Activated CD8-positive, alpha-beta memory T cell treated with anti-CD3 and anti-CD28 coated beads for 48 hours (primary cell): ENCODE measurements at regions not wholly inside any gene's neighbourhood (a gene's known extent, or its start where the extent isn't known, plus 50 kb on each side); places are given as distances from the start of the nearest gene placed in this dataset.
"Not testable (repeated sequence)": the region's sequence is repeated elsewhere in the genome, so short reads cannot be mapped to it uniquely, and the experiment has no call there.

Experiments
- DNase-seq, 3 experiments: peaks; one replicate each; pipeline ENCODE4 v3.0.0-alpha.2; 2020; ENCODE audit warnings: low read depth in 2 of 3, low spot score in 2 of 3

DNA sequence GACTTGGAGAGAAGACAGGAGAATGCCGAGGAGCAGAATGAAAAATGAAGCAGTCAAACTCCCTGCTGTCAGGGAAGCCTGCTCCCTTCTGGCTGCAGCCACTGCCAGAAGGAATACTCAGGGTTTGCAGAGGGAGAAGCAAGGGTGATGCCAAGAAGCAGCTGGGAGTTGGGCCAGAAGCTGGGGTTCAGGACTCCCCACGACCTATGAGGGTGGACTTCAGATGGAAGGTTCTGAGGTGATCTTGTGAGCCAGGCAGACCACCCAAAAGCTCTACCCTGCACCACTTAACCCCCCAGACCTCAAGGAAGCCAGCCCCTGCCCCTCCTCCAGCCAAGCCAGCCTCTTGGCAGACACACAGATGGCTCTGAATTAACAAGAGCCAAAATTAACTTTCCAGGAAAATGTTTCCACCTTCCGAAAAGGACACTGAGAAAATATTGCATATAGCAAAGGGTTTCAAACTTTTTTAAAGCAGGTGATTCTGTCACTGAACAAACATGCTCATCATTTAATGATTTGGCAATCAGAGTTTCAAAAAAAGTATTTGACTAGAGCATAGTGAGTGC lies 126.0 kb upstream of the ERCC4 start:
- DNase-seq = no peak

DNA sequence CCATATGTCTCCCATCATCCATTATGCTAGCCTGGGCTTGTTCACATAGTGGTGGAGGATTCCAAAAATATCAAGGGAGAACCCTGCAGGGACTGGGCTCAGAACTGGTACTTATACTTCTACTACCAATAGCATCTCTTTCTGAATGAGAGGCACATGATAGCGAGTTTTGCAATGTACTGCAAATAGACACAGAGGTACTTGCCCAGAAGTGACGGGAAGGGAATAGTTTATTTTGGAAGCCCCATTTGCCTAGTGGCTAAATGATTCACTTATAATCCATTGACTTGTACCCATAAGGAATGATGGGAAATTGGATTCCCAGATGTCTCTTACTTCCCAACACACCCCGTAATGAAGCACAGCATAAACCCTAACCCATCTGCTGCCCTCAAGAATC lies 124.8 kb upstream of the ERCC4 start:
- DNase-seq = no peak

DNA sequence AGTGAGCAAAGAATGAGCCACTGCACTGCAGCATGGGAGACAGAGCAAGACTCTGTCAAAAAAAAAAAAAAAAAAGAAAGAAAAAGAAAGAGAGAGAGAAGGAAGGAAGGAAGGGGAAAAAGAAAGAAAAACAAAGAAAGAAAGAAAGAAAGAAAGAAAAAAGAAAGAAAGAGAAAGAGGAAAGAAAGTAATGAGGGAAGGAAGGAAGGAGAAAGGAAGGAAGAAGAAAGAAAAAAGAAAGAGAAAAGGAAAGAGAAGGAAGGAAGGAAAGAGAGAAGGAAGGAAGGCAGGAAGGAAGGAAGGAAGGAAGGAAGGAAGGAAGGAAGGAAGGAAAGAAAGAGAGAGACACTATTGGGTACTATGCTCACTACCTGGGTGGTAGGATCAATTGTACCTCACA lies 122.2 kb upstream of the ERCC4 start:
- DNase-seq = no peak

DNA sequence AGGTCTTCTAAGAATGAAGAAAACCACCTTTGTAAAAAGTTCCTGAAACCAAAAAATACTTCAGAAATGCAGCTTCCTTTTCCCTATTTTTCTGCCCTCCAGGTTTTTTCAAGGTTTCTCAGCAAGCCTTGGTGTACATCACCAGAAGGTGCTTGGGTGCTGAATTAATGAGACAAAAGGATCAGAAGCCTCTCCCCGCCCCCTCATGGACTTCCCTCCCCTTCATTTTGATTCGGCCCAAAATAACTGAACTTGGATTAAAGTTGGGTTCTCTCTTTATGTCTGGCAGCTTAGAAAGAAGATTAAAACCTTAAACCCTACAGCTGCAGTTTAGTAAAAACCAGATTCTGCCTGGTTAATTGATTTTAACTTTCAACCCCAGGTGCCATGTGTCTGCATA lies 121.7 kb upstream of the ERCC4 start:
- no peak for DNase-seq

DNA sequence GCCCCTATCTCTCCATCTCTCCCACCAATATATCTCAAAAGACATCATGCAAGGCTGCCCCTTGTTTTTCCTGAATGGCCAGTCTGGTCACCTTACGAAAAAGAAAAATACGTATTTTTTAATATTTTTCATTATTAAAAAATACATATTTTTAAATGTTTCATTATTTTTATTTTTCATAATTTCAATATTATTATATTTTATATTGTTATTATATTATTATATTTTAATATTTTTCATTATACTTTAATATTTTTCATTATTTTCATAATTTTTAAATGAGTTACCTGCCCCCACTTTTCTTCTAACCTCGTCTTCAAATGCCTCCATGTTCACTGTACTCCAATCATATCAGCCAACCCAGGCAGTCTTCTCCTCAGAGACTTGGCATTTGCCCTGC lies 116.0 kb upstream of the ERCC4 start:
- no peak for DNase-seq

DNA sequence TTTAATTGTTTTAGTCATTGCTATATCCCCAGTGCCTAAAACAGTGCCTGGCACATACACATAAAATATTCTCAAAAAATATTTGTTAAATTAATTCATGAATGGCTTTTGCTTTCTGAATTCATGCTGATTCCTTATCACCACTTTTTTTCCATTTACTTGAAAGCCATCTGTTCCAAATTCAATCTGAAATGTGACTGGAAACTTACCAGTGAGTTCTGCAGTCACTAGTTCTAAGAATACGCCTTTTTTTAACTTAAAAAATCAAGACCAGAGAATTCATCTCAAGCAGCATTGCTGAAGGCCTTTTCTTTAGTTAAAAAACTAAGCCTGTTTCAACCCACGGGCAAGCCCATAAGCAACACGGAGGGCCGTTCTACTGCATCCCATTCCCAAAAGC lies 114.0 kb upstream of the ERCC4 start:
- DNase-seq = no peak

DNA sequence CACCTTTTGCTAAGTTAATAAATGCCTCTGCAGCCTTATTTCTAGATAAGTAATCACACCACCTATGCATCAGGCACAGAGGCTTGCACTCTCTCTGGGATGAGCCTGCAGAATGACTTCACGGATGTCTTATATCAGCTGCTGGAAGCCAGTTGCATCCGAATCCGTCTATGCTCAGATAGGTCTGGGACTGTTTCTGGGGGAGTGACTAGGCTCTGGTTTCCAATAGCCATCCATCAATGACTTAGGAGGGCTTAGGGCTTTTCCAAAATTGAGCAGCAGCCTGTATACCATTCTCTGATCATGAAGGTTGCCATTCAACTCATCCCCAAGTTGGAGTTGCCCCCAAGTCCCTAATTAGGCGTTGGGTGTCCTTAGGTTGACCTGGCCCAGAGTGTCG lies 113.3 kb upstream of the ERCC4 start:
- DNase-seq = no peak

DNA sequence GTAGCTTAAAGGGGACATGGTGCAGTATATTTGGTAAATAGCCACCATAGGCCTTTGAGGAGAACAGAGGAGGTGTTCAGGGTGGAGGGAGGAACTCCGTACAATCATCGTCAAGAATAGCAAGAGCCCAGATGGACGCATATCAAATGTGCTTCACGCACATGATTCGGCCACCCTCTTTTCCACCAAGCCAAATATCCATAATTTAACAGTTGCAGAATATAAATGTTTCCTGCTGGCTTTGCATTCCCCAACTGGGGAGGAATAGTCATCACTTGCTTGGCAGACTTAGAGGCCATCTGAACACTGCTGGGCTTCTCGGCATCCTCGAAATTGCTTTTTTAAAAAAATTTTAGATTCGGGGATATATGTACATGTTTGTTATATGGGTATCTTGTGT lies 111.9 kb upstream of the ERCC4 start:
- DNase-seq = no peak

DNA sequence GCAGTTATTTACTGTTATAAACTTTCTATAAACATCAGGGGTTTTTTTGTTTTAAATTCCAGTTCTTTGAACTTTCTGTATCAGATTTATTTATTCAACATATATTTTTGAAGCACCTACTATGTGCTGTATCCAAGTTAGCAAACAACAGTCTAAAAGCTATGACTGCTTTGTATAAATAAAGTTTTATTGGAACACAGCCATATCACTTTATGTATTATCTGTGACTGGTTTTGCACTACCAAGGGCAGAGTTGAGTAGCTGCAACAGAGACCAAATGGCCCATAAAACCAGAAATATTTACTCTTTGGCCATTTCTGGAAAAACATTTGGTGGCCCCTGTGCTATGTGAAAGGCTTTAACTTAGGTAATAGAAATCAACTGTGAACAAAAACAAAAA lies 110.2 kb upstream of the ERCC4 start:
- DNase-seq = no peak

DNA sequence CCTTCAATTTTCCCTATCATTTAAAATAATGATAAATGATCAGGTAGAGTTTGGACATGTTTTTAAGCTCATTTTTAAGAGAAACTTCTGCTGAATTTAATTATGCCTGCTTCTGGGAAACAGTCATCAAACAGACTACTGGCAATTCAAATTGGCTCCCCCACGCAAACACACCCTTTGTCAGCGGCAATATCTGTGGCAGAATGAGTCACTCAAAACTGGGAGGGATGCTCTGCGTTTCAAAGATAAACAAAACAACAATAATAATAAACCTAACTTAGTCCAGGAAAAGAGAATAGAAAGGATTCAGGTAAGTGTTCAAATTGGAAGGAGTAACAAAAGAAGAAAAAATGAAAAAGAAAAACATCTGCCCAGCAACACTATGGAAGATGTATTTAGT lies 108.1 kb upstream of the ERCC4 start:
- no peak for DNase-seq

DNA sequence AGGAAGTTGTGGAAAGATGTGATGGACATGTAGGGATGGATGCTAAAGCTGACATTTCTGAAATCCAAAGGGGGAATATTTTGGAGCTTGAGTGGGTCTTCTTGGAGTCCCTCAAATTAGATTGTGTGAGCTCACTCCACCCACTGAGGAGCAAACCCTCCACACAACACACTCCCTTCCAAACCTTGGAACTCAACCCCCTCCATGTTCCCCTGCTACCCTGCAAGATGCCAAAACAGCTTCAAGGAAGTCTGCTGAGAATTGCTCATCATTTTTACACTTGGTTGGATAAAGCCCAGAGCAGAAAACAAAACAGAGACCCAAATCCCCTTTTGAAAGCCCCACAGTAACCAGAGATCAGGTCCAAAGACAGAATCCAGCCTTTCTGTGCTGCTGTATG lies 103.3 kb upstream of the ERCC4 start:
- no peak for DNase-seq

DNA sequence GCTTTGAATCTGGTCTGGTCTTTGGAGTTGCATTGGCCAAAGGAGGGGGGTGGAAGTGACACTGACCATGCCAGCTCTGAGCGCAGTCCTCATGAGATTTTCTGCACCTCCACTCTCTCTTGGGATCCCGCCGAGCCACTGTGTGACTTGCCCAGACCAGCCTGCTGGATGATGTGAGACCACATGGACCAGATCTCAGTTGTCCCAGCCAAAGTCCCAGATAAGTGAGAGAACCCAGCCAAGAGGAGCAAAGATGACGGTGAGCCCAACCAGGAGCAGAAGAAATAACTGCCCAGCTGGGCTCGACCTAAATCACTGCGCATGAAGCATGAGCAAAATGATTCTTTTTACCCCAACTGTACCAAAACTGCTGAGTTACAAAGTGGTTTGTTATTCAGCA lies 96.5 kb upstream of the ERCC4 start:
- no peak for DNase-seq

DNA sequence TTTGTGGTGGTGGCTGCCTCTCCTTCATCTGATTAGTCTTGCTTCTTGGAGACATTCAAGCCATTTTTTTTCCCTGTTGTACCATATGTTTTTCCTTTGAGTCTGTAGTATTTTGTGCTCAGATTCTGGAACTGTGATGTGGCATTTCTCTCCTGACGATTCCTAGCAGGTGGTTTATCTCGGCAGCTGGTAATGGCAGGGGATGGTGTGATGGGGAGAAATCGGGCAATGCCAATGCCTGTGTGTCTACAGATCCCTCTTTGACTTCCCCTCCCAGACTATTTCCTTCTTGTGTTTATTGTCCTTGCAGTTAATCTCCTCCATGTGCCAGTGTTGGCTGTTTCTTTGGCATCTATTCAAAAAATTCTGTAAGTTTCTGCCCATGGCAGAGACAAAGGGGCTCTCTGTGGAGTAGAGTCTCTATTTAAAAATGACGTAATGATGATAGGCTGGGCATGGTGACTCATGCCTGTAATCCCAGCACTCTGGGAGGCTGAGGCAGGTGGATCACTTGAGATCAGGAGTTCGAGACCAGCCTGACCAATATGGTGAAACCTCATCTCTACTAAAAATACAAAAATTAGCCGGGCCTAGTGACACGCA lies 90.2 kb upstream of the ERCC4 start:
- DNase-seq = no peak

DNA sequence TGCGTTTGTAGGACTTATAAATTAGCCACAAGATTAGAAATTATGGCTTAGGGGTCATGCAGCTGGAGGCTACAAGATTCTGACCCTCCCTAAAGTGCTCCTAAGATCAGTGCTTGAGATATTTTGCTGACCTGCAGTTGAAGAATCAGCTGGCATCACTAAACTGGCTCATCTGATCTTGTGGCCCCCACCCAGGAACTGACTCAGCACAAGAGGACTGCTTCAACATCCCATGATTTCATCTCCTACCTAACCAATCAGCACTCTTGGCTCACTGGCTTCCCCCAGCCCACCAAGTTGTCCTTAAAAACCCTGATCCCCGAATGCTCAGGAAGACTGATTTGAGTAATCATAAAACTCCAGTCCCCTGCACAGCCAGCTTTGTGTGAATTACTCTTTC lies 86.4 kb upstream of the ERCC4 start:
- DNase-seq = no peak

DNA sequence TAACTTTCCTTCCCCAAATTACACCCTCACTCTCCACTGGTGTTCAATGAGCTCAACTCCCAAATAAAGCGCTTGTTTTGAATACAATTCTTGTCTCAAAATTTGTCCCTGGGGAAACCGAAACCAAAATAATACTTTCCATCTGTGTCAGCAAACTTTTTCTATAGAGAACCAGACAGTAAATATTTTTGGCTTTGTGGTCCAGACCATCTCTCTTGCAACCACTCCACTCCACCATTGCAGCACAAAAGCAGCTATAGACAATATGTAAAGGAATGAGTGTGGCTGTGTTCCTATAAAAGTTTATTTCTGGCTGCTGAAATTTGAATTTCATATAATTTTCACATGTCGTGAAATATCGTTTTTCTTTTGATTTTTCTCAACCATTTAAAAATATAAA lies 84.6 kb upstream of the ERCC4 start:
- DNase-seq = no peak

DNA sequence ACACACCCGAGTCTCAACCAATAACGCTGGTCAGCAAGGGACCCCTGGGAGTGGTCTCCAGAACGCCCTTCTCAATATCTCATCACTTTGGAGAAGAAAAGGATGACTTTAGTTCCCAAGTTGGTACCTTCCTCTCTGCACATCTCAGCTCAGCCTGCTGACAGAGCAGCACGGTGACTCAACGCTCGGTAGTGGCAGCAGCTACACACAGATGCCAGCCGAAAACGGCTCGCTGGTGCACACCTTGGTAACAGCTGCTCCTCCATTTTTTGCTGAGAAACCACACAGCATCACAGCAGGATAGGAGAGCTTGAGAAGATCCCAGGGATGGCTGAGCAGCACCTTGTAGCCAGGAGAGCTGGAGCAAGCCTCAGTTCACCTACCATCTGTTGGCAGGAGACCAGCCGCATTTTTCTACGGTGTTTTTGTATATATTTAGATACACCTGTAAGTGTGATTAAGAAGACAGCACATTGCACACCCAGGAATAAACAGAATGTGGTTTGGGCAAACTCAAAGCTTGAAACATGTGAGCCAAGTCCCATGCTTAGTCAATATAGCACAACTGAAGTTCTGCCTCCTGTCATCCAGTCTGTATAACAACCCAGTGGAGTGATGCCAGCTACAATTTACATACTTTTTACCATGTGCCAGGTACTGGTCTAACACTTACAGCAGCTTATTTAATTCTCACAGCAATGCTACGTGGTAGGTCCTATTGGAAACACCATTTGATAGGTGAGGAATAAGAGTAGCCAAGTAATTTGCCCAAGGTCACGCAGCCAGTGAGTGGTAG lies 83.8 kb upstream of the ERCC4 start:
- no peak for DNase-seq

DNA sequence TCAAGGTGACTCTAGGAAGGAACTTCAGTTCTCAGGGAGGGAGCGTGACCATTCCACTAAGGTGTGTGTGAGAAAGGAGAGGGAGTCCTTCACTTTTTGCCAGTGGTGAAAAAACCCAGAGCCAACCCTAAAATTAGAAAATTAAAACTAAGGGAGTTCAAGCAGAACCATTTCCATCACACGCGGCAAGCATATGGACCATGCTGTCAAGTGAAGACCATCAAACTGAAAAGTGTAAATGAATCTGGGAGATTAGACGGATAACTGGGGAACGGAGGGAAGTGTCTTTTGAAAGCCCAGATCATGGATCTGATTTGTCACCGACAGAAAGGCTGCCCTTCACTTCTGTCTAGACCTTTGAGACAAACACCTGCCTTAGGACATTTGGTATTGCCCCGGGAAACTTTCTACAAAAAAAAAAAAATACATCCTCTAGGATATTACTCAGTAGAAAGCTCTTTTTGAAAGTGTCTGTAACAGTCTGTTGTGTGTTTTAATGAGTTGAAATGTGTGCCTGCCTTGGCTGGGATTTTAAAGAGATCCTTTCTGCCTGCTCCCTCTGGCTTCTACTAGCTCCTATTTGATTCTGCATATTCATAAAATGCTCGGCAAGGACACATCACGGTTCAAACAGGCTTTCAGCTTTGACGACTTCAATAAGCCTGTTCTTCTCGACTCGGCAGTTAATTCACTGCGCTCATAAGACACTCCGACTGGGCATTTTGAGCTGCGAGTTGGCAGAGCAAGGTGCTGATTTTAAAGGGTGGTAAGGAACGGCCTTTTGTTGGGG lies 81.4 kb upstream of the ERCC4 start:
- DNase-seq = no peak

DNA sequence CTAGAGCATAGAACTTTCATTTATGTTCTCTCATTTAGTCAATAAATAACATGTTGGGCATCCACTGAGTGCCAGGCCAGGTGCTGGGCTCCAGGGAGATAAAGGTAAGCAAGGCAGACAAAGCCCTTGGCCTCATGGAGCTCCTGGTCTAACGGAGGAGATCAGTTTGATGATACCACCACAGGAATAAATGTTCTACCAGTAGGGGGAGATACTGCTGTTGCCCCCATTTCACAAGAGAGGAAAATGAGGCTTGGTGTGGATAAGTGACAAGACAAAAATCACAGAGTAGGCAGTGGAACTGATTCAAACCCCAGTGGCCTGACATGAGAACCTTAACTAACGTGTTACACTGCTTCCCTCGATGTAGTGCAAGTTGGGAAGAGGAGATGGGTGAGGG lies 80.4 kb upstream of the ERCC4 start:
- DNase-seq = no peak

DNA sequence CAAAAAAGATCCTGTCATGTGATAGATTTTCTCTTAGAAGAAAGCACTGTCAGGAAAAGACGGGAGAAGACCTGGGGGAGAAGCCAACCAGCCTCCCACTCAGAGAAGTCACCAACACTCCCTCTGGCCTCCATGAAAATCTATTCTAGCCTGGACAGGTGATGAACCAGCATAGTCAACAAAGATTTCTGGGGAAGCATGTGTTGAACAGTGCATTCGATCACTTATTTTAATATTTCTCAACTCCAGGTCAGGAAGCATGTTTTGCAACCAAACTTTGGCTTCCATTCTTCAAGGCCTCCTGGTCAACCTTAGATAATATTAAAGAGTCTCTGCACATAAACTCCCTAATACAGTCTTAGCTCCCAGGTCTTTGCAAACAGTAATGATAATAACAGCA lies 74.7 kb upstream of the ERCC4 start:
- DNase-seq = no peak

DNA sequence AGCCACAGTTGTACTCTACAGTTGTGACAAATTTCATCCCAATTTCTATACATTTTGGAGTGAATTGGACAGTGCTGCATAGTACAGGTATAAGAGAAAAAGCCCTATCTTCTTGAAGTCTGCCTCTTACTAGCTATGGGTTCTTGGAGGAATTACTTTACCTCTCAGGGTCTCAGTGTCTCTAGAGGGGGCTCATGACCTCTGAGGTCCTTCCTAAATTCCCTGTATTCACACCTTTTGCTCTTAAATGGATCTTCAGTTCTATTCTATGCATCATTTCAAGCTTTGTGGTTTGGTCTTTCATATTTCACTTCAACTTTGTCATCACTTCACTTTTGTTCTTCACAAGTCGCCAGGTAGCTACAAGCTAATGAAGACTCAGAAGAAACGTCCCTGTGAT lies 71.2 kb upstream of the ERCC4 start:
- no peak for DNase-seq

DNA sequence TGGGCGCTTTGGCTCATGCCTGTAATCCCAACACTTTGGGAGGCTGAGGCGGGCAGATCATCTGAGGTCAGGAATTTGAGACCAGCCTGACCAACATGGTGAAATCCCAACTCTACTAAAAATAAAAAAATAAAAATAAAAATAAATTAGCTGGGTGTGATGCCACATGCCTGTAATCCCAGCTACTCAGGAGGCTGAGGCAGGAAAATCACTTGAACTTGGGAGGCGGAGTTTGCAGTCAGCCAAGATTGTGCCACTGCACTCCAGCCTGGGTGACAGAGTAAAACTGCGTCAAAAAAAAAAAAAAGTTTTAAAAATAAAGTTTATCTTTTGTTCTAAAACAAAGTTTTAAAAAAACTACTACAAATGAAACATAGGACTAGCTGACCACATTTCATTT lies 69.8 kb upstream of the ERCC4 start:
- DNase-seq = not testable (repeated sequence)

DNA sequence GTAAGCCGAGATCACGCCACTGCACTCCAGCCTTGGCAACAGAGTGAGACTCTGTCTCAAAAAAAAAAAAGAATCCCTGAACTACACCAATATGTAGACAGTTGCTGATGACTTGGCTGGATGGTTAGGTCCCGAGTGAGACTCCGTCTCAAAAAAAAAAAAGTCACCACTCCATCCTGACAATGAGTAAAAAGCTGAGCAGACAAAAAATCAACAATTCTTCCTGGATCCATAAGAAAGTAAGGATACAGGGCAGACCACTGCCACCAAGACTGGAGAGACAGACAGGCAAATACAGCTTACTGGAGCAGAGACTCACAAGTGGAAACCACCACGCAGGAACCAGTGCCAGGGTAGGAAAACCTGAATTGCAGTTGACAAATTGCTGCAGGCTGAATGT lies 67.1 kb upstream of the ERCC4 start:
- no peak for DNase-seq
